Mesothelial cell of epicardium (in vitro differentiated cells): ENCODE measurements at regions not wholly inside any gene's neighbourhood (a gene's known extent, or its start where the extent isn't known, plus 50 kb on each side); places are given as distances from the start of the nearest gene placed in this dataset.

Experiments used
- DNase-seq, 2 experiments: peaks; one replicate each; pipeline ENCODE4 v3.0.0; 2021; ENCODE audit warnings: low spot score in 2 of 2; ENCODE audit not compliant: unreplicated experiment in 2 of 2
- H3K27ac Mint-ChIP-seq: 2 replicates; pipeline ENCODE4 v1.8.0; 2021; ENCODE audit warnings: mixed read lengths
- H3K27me3 Mint-ChIP-seq: 2 replicates; pipeline ENCODE4 v1.8.0; 2021; ENCODE audit warnings: low read depth, mixed read lengths
- H3K36me3 Mint-ChIP-seq: 2 replicates; pipeline ENCODE4 v1.8.0; 2021; ENCODE audit warnings: mixed read lengths
- H3K4me1 Mint-ChIP-seq: 2 replicates; pipeline ENCODE4 v1.8.0; 2021; ENCODE audit warnings: mixed read lengths
- H3K4me3 Mint-ChIP-seq: 2 replicates; pipeline ENCODE4 v1.8.0; 2021; ENCODE audit warnings: mild to moderate bottlenecking, moderate library complexity, mixed read lengths
- H3K9me3 Mint-ChIP-seq: 2 replicates; pipeline ENCODE4 v1.8.0; 2021; ENCODE audit warnings: mixed read lengths
- TF ChIP-seq, protein P1 (sequence below): fragments of 200-600 bp; sonication (generic); IDR thresholded peaks from one replicate; pipeline ENCODE4 v1.5.0; 2021; ENCODE audit warnings: antibody characterized with exemption; ENCODE audit not compliant: unreplicated experiment

DNA sequence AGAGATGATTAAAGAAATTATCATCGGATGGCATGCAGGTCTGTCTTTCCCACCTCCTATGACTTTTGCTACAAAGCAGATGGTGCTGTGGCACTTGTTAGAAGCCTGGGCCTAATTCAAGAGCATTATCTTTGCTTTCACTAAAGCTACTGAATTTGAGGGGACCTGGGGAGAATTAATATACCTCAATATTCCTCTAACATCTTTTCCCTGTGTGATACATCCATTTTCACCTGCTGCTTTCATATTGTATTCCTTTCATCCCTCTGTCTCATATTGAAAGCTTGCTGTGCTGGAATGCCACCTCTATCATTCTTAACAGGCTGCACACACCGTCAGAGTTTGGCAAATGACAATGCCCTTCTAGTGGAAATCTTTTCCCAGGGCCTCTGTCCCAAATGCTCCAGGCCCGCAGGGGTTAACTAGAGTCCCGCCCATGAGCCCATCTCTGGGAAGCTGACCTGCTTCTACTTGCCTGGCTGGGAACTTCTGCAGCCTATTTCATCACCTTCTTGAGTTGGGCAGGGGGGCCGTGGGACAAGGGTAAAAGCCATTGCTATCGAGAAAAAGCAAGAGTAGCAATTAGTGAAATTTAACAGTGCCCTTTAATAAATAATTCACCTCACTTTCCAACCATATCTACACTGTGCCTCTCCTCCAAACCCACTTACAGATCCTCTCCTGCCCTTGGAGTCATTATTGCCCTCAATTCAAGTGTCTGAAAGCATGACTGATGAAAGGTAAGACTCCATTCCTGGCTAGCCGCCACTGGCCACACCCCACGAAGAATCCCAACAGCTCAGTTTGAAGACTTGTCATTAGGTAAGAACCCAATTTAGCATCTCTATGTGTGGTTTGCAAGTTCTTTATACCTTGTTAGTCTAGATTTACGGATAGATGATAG is 126.7 kb upstream of the BTG1 start:
- TF ChIP-seq, protein P1, sequence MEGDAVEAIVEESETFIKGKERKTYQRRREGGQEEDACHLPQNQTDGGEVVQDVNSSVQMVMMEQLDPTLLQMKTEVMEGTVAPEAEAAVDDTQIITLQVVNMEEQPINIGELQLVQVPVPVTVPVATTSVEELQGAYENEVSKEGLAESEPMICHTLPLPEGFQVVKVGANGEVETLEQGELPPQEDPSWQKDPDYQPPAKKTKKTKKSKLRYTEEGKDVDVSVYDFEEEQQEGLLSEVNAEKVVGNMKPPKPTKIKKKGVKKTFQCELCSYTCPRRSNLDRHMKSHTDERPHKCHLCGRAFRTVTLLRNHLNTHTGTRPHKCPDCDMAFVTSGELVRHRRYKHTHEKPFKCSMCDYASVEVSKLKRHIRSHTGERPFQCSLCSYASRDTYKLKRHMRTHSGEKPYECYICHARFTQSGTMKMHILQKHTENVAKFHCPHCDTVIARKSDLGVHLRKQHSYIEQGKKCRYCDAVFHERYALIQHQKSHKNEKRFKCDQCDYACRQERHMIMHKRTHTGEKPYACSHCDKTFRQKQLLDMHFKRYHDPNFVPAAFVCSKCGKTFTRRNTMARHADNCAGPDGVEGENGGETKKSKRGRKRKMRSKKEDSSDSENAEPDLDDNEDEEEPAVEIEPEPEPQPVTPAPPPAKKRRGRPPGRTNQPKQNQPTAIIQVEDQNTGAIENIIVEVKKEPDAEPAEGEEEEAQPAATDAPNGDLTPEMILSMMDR: no peak
- H3K4me1 Mint-ChIP-seq: peaks cover 32% of the 10 kb centered on the region
- H3K4me3 Mint-ChIP-seq: no peak overlapping the region
- DNase-seq: no peak
- no peaks in the 10 kb centered on the region for H3K9me3 Mint-ChIP-seq
- H3K36me3 Mint-ChIP-seq: no peaks in the 10 kb centered on the region
- peaks cover 3% of the 10 kb centered on the region for H3K27me3 Mint-ChIP-seq
- no peak overlapping the region for H3K27ac Mint-ChIP-seq

DNA sequence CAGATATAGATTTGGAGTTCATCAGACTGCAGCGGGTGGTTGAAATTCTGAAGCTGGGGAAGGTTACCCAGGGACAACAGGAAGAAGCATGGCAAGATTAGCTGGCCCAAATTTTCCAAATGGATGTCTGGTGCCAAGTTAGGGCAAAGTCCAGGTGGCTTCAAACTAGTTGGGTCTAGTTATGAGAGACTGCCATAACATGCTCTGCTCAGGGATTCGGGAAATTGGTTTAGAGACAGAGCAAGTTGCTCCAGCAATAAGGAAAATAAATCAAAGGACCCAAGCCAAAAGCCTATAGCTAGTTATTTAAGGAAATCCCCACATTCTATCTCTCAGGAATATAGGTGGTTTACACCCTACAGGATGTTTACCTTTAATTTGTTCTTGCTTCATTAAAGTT is 125.7 kb upstream of the BTG1 start:
- Mint-ChIP-seq H3K27me3 (peaks cover 3% of the 10 kb centered on the region), H3K36me3 (no peaks in the 10 kb centered on the region), H3K27ac (no peak overlapping the region), H3K4me3 (no peak overlapping the region), H3K9me3 (no peaks in the 10 kb centered on the region), H3K4me1 (peaks cover 32% of the 10 kb centered on the region)
- DNase-seq: no peak
- TF ChIP-seq, protein P1: no peak

DNA sequence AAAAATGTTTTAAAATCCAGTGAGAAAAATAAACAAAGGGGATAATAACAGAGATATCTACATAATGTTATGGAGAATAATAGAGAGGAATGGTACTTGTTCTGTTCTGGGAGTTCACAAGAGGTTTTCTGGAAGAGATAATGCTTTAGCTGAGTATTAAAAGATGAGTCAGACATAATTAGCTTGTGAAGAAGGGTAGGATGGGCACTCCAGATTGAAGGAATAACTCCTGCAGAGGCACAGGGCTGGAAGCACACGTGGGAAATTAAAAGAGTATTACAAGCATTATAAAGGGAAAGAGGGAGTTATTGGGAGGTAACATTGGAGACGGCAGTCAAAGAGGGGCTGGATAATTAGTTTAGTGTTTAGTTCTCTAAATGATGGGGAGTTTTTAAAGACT is 124.9 kb upstream of the BTG1 start:
- TF ChIP-seq, protein P1: no peak
- peaks cover 32% of the 10 kb centered on the region for H3K4me1 Mint-ChIP-seq
- H3K9me3 Mint-ChIP-seq: no peaks in the 10 kb centered on the region
- no peak overlapping the region for H3K4me3 Mint-ChIP-seq
- no peaks in the 10 kb centered on the region for H3K36me3 Mint-ChIP-seq
- peaks cover 3% of the 10 kb centered on the region for H3K27me3 Mint-ChIP-seq
- H3K27ac Mint-ChIP-seq: no peak overlapping the region
- no peak for DNase-seq

GRCh38 chr12:92268946-92269345 is 123.3 kb upstream of the BTG1 start:
- H3K4me1 Mint-ChIP-seq: peaks cover 30% of the 10 kb centered on the region
- no peaks in the 10 kb centered on the region for H3K36me3 Mint-ChIP-seq
- H3K27ac Mint-ChIP-seq: no peak overlapping the region
- no peak for DNase-seq
- no peak overlapping the region for H3K4me3 Mint-ChIP-seq
- H3K27me3 Mint-ChIP-seq: peaks cover 3% of the 10 kb centered on the region
- H3K9me3 Mint-ChIP-seq: no peaks in the 10 kb centered on the region
- TF ChIP-seq, protein P1: no peak

DNA sequence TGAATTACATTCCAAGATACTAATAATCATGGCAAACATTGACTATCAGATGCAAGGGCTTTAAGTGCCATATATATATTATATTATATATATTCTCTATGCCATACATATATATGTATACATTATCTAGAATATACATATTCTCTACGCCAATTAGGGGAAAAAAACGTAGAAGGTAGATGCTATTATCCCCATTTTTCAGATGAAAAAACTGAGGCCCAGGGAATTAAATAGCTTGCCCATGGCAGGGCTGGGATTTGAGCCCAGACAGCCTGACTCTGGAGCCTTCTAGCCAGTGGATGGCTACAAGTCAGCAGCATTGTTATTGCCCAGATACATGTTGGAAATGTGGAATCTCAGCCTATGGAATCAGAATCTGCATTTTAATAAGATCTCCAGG is 116.0 kb upstream of the BTG1 start:
- H3K36me3 Mint-ChIP-seq: no peaks in the 10 kb centered on the region
- H3K4me1 Mint-ChIP-seq: peaks cover 10% of the 10 kb centered on the region
- no peak overlapping the region for H3K27ac Mint-ChIP-seq
- H3K9me3 Mint-ChIP-seq: peaks cover 5% of the 10 kb centered on the region
- TF ChIP-seq, protein P1: no peak
- no peak for DNase-seq
- no peak overlapping the region for H3K4me3 Mint-ChIP-seq
- no peaks in the 10 kb centered on the region for H3K27me3 Mint-ChIP-seq
